Mesendoderm (in vitro differentiated cells): ENCODE measurements at regions not wholly inside any gene's neighbourhood (a gene's known extent, or its start where the extent isn't known, plus 50 kb on each side); places are given as distances from the start of the nearest gene placed in this dataset.

Source experiments
- DNase-seq: peaks from one replicate; pipeline ENCODE4 v3.0.0; 2013
- H2AK5ac ChIP-seq: 2 replicates; pipeline ENCODE4 v1.6.1; 2013; ENCODE audit warnings: low read length, inconsistent platforms
- H2BK120ac ChIP-seq: 2 replicates; pipeline ENCODE4 v1.6.1; 2013; ENCODE audit warnings: low read depth, mild to moderate bottlenecking, low read length, moderate library complexity, mixed read lengths
- H2BK15ac ChIP-seq: replicated peaks from 2 replicates; pipeline ENCODE4 v1.6.1; 2013; ENCODE audit warnings: low read depth, mild to moderate bottlenecking, moderate library complexity
- H2BK5ac ChIP-seq: 2 replicates; pipeline ENCODE4 v1.6.1; 2013; ENCODE audit warnings: low read length, inconsistent platforms
- H3K18ac ChIP-seq: 2 replicates; pipeline ENCODE4 v1.6.1; 2013; ENCODE audit warnings: mild to moderate bottlenecking, low read length, mixed read lengths
- H3K23ac ChIP-seq: one replicate; pipeline ENCODE4 v1.6.1; 2013; ENCODE audit warnings: low read length
- H3K27ac ChIP-seq: 2 replicates; pipeline ENCODE4 v1.5.1; 2013; ENCODE audit warnings: low read depth, mild to moderate bottlenecking, inconsistent platforms, low read length, moderate library complexity
- H3K27me3 ChIP-seq: 2 replicates; pipeline ENCODE4 v1.6.1; 2013; ENCODE audit warnings: low read length, control low read depth, mild to moderate bottlenecking, inconsistent platforms; ENCODE audit not compliant: insufficient read depth, poor library complexity
- H3K36me3 ChIP-seq: 2 replicates; pipeline ENCODE4 v1.6.1; 2013; ENCODE audit warnings: low read length, inconsistent platforms; ENCODE audit not compliant: control insufficient read depth, insufficient read depth
- H3K4ac ChIP-seq: one replicate; pipeline ENCODE4 v1.6.1; 2013; ENCODE audit warnings: low read depth, mild to moderate bottlenecking, low read length, moderate library complexity
- H3K4me1 ChIP-seq: 2 replicates; pipeline ENCODE4 v1.6.1; 2013; ENCODE audit warnings: low read depth, low read length, inconsistent platforms; ENCODE audit not compliant: control insufficient read depth
- H3K4me2 ChIP-seq: 2 replicates; pipeline ENCODE4 v1.6.1; 2013; ENCODE audit warnings: low read length
- H3K4me3 ChIP-seq: 2 replicates; pipeline ENCODE4 v1.5.1; 2013; ENCODE audit warnings: mild to moderate bottlenecking, low read length
- H3K56ac ChIP-seq: one replicate; pipeline ENCODE4 v1.6.1; 2013; ENCODE audit warnings: low read length
- H3K79me1 ChIP-seq: 2 replicates; pipeline ENCODE4 v1.6.1; 2013; ENCODE audit warnings: low read length, inconsistent platforms
- H3K79me2 ChIP-seq: 2 replicates; pipeline ENCODE4 v1.6.1; 2013; ENCODE audit warnings: mild to moderate bottlenecking, low read length; ENCODE audit not compliant: control insufficient read depth, insufficient read depth
- H3K9ac ChIP-seq: 2 replicates; pipeline ENCODE4 v1.6.1; 2013; ENCODE audit warnings: low read length, inconsistent platforms
- H4K5ac ChIP-seq: one replicate; pipeline ENCODE4 v1.6.1; 2013; ENCODE audit warnings: low read length
- H4K8ac ChIP-seq: one replicate; pipeline ENCODE4 v1.6.1; 2013; ENCODE audit warnings: low read depth, mild to moderate bottlenecking, control low read depth, low read length, moderate library complexity
- WGBS: extraction: QIAGEN DNeasy Blood & Tissue Kit; methylation state at CpG from one replicate; pipeline ENCODE4 v1.1.7; 2013; ENCODE audit warnings: low lambda C conversion rate, missing lambda C conversion rate; ENCODE audit not compliant: insufficient coverage; ENCODE audit errors: extremely low coverage; 5-methylcytosine and 5-hydroxymethylcytosine counted together

DNA sequence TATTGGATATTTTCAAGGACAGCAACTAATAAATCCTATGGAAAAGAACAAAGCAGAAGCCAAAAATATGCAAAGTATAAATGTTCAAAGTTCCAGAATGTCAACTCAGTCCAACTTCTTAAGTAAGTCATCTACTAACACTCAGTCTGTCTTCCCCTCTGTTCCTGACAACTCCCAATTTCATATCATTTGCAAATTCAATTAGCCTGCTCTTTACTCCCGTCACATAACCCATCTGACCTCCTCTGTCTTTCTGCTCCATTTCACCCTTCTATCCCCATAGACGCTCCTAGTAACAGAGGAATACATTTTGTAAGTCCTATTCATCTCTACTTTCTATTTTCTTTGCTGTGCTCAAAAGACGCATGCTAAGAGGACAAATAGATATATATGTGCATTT lies 659.8 kb upstream of the MEF2C start:
- Histone ChIP-seq H3K18ac (no peak overlapping the region), H3K79me1 (no peaks in the 10 kb centered on the region), H3K9ac (no peak overlapping the region), H4K8ac (no peak overlapping the region), H3K23ac (no peak overlapping the region), H3K27me3 (no peaks in the 10 kb centered on the region), H3K4ac (no peak overlapping the region), H3K27ac (no peak overlapping the region), H2BK5ac (no peak overlapping the region), H3K56ac (no peak overlapping the region), H2BK120ac (no peak overlapping the region), H2BK15ac (no peak overlapping the region), H2AK5ac (no peak overlapping the region), H3K4me2 (no peak overlapping the region), H4K5ac (no peak overlapping the region), H3K79me2 (no peaks in the 10 kb centered on the region), H3K36me3 (no peaks in the 10 kb centered on the region), H3K4me3 (no peak overlapping the region), H3K4me1 (no peaks in the 10 kb centered on the region)
- DNase-seq = no peak
- WGBS = no CpG with 5 or more reads among the region's 3 CpGs

DNA sequence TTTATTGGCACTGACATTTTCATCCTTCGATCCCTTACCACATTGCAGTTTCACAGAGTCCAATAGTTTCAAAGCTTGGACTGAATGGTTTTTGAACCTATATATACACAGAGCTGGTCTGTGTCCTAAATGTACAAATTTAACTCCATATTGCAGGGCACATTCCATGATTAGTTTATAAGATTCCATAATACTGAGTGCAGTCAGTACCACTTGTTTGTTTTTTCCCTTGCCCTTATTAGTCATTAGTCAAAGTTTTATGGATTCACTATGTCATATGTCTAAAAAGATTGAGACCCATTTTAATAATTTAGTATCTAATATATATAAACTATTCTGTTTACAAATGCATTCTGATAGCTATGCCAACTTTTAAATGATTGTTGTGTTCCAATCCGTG lies 654.8 kb upstream of the MEF2C start:
- Histone ChIP-seq H2BK5ac (no peak overlapping the region), H3K79me1 (no peaks in the 10 kb centered on the region), H4K8ac (no peak overlapping the region), H3K36me3 (no peaks in the 10 kb centered on the region), H3K23ac (no peak overlapping the region), H3K18ac (no peak overlapping the region), H2BK15ac (no peak overlapping the region), H2AK5ac (no peak overlapping the region), H3K79me2 (no peaks in the 10 kb centered on the region), H2BK120ac (no peak overlapping the region), H3K27me3 (no peaks in the 10 kb centered on the region), H3K56ac (no peak overlapping the region), H4K5ac (no peak overlapping the region), H3K4ac (no peak overlapping the region), H3K27ac (no peak overlapping the region), H3K4me3 (no peak overlapping the region), H3K4me1 (no peaks in the 10 kb centered on the region), H3K4me2 (no peak overlapping the region), H3K9ac (no peak overlapping the region)
- no CpG with 5 or more reads among the region's 2 CpGs for WGBS
- no peak for DNase-seq

DNA sequence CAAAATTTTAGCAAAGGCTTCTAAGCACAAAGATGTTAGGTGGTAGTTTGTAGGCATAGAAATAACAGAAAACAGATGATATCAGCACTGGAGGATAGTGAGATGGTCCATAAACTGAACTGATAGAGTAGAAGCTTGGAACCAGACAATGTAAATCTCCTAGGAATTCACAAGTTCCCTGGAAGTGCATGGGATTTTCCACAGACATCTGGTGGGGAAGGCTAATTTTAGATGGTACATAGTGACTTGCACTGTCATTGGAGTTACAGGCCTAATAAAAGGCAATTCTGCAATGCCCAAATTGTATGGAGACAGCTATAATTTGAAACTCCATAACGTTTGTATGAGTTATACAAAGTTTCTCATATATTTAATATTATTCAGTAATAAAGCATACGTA lies 653.0 kb upstream of the MEF2C start:
- Histone ChIP-seq H3K36me3 (no peaks in the 10 kb centered on the region), H3K56ac (no peak overlapping the region), H2BK15ac (no peak overlapping the region), H4K5ac (no peak overlapping the region), H2AK5ac (no peak overlapping the region), H3K4me2 (no peak overlapping the region), H3K4me3 (no peak overlapping the region), H4K8ac (no peak overlapping the region), H3K9ac (no peak overlapping the region), H2BK120ac (no peak overlapping the region), H3K4ac (no peak overlapping the region), H3K27me3 (no peaks in the 10 kb centered on the region), H3K79me2 (no peaks in the 10 kb centered on the region), H3K23ac (no peak overlapping the region), H3K18ac (no peak overlapping the region), H3K79me1 (no peaks in the 10 kb centered on the region), H3K27ac (no peak overlapping the region), H3K4me1 (no peaks in the 10 kb centered on the region), H2BK5ac (no peak overlapping the region)
- DNase-seq = no peak
- no CpG with 5 or more reads among the region's 2 CpGs for WGBS

DNA sequence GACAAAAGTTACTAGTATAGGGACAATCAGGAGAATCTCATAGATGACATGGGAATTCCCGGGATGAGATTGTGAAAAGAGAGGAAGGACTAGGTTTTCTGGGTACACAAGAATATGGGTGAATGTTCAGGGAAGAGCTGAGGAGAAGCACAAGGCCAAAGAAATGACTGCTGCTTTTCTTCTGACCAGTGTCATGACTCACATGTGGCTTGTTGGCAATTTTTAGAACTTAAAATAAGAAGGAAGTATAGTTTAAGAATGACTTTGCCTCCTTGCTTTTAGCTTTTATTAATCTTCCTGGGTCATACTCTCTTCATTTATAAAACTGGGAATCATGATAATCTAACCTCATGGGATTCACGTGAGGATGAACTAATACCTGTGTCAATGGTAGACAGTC lies 652.4 kb upstream of the MEF2C start:
- no peak overlapping the region for H3K27ac ChIP-seq

DNA sequence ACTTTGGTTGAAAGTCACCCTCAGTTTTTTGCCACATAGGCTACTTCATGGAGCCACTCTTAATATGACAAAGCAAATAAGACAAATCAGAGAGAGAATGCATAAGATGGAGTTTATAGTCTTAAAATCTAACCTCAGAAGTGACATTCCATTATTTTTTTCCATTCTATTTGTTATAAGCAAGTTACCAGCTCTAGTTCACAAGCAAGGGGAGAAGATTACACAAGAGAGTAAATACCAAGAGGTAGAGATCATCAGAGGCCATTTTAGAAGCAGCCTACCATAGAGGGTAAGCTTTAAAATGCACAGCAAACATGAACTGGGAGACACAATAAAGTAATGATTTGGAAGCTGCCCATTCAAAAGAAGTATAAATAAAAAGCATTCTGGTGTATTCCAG lies 651.3 kb upstream of the MEF2C start:
- Histone ChIP-seq H3K4me2 (no peak overlapping the region), H4K5ac (no peak overlapping the region), H2BK120ac (no peak overlapping the region), H3K18ac (no peak overlapping the region), H2BK5ac (no peak overlapping the region), H3K9ac (no peak overlapping the region), H3K36me3 (no peaks in the 10 kb centered on the region), H3K4me3 (no peak overlapping the region), H4K8ac (no peak overlapping the region), H3K4me1 (no peaks in the 10 kb centered on the region), H3K79me1 (no peaks in the 10 kb centered on the region), H2AK5ac (no peak overlapping the region), H3K4ac (no peak overlapping the region), H3K79me2 (no peaks in the 10 kb centered on the region), H3K27me3 (no peaks in the 10 kb centered on the region), H3K27ac (no peak overlapping the region), H2BK15ac (no peak overlapping the region), H3K56ac (no peak overlapping the region), H3K23ac (no peak overlapping the region)
- DNase-seq = peak; percentile 36

More for the DNA sequence above, 652.4 kb upstream of the MEF2C start:
- Histone ChIP-seq H2BK5ac (no peak overlapping the region), H3K18ac (no peak overlapping the region), H3K36me3 (no peaks in the 10 kb centered on the region), H4K8ac (no peak overlapping the region), H3K79me1 (no peaks in the 10 kb centered on the region), H3K4me3 (no peak overlapping the region), H3K4me1 (no peaks in the 10 kb centered on the region), H3K27me3 (no peaks in the 10 kb centered on the region), H2AK5ac (no peak overlapping the region), H4K5ac (no peak overlapping the region), H2BK120ac (no peak overlapping the region), H3K4me2 (no peak overlapping the region), H3K4ac (no peak overlapping the region), H2BK15ac (no peak overlapping the region), H3K56ac (no peak overlapping the region), H3K79me2 (no peaks in the 10 kb centered on the region), H3K23ac (no peak overlapping the region), H3K9ac (no peak overlapping the region)
- no CpG with 5 or more reads among the region's 2 CpGs for WGBS
- no peak for DNase-seq

DNA sequence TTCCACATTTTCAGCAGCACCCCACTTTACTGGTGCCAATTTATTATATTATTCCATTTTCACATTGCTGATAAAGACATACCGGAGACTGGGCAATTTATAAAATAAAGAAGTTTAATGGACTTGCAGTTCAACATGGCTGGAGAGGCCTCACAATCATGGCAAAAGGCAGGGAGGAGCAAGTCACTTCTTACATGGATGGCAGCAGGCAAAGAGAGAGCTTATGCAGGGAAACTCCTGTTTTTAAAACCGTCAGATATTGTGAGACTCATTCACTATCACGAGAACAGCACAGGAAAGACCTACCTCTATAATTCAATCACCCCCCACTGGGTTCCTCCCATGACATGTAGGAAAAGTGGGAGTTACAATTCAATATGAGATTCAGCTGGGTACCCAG lies 641.8 kb upstream of the MEF2C start:
- no peak overlapping the region for H3K23ac ChIP-seq
- H2AK5ac ChIP-seq = no peak overlapping the region
- H3K9ac ChIP-seq = no peak overlapping the region
- no peaks in the 10 kb centered on the region for H3K27me3 ChIP-seq
- H3K27ac ChIP-seq = no peak overlapping the region
- H3K56ac ChIP-seq = no peak overlapping the region
- H3K4me2 ChIP-seq = no peak overlapping the region
- no peak overlapping the region for H2BK120ac ChIP-seq
- H3K18ac ChIP-seq = no peak overlapping the region
- no CpG with 5 or more reads among the region's 3 CpGs for WGBS
- H2BK15ac ChIP-seq = no peak overlapping the region
- no peak overlapping the region for H4K5ac ChIP-seq
- no peaks in the 10 kb centered on the region for H3K79me2 ChIP-seq
- no peaks in the 10 kb centered on the region for H3K4me1 ChIP-seq
- no peak overlapping the region for H3K4ac ChIP-seq
- no peak overlapping the region for H2BK5ac ChIP-seq
- H3K4me3 ChIP-seq = no peak overlapping the region
- no peak for DNase-seq
- no peak overlapping the region for H4K8ac ChIP-seq
- no peaks in the 10 kb centered on the region for H3K79me1 ChIP-seq
- no peaks in the 10 kb centered on the region for H3K36me3 ChIP-seq
